NCI-H510A treated with DMSO at 0.1 percent for 48 hours (cell line): ENCODE measurements at regions not wholly inside any gene's neighbourhood (a gene's known extent, or its start where the extent isn't known, plus 50 kb on each side); places are given as distances from the start of the nearest gene placed in this dataset.
"Not testable (repeated sequence)": the region's sequence is repeated elsewhere in the genome, so short reads cannot be mapped to it uniquely, and the experiment has no call there.

Source experiments
- DNase-seq: peaks from one replicate; lab custom pipeline; 2025; lab: John Stamatoyannopoulos, UW

DNA sequence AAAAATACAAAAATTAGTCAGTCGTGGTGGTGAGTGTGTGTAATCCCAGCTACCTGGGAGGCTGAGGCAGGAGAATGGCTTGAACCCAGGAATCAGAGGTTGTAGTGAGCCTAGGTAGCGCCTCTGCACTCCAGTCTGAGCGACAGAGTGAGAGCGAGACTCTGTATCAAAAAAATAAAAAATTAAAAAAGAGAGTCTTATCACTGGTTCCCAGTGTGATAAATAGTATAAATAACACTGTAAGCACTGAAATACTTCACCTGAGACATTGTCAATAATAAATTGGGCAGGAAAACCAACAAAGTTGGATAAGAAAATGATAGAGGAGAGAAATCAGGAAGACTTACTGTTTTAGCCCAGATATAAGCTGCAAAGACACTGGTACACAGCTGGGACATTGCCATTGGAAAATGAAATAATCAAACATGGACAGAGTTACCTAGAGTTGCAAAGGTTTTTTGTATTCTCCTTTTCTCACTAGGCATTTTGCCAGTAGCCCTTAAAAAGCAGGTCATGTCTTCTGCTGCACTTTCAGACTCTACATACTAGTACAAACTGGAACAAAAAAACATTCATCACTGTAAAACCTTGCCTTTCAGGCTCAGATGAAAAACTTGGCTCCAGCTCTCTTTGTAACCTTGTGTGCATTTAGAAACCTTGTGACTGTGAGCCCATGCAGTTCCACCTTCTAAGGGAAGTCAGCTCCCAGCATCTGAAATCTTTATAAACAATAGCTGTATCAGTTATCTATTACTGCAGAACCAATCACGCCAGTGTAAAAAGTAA is 55.0 kb upstream of the PPP1R2C start:
- no peak for DNase-seq

DNA sequence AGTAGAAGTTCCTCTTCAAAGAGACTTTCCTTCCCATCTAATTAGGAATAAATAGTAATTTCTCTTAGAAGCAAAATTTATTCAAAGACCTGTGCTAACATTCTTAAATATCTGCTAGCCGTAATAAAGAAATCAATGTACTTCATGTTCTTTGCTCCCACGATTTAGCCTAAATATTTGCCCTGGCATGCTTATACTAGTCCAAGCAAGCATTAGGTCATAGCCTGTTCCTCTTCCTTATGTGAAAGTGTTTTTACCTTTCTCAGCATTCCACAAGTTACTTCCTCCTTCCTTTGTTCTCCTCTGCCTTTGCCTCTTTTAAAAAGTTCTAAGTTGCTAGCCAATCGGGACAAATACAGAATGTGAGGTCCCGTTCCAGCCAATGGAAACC is 55.6 kb upstream of the PPP1R2C start:
- not testable (repeated sequence) for DNase-seq

DNA sequence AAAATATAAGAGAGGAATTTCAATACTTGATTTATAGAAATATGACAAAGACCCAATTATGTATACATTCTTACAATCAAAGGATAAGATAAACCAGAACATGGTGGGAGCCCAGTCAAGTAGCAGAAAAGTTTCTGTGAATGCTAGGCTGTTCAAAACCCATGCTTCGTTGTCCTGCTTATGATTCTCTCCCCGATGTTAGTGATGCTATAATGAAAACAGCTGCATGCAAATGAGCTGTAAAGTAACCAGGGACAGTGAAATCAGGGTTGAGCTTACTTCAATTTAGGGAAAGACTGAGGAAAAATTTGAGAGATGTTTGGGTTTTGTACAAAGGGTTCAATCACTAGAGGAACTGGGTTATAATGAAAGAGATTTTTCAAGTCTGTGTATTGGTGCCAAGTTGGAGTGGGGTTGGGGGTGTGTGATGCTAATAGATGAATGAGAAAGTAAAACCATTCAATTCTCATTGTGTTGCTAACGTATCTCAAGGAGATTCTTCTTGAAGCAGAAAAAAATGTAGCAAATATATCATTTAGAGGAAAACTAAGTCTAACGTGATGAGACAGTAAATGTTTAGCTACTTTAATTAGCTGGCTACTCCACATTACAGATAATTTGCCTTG is 59.3 kb upstream of the PPP1R2C start:
- DNase-seq, result no peak

DNA sequence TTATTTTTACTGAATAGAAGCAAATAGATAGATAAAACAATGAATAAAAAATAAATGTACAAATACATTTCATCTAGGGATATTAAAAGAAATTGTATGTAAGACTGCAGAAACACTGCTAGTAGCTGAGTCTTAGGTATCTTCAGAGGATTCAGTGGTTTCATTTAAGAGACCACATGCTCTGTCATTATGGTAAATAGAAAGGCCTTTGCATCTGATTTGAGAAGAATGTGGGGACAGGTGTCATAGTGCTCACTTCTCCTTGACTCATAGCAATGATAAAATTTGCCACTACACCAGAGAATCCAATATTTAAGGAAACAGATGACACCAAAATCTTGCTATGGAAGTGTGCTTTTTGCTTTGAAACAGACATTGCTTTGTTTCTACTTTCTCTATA is 59.8 kb upstream of the PPP1R2C start:
- no peak for DNase-seq

DNA sequence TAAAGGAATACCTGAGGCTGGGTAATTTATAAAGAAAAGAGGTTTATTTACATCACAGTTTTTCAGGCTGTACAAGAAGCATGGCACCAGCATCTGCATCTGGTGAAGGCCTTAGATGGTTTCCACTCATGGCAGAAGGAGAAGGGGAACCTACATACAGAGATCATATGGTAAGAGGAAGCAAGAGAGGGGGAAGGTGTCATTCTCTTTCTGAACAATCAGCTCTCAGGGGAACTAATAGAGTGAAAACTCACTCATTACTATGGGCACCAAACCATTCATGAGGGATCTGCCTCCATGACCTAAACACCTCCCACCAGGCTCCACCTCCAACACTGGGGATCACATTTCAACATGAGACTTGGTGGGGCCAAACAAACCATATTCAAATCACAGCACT is 61.7 kb upstream of the PPP1R2C start:
- DNase-seq, result no peak

DNA sequence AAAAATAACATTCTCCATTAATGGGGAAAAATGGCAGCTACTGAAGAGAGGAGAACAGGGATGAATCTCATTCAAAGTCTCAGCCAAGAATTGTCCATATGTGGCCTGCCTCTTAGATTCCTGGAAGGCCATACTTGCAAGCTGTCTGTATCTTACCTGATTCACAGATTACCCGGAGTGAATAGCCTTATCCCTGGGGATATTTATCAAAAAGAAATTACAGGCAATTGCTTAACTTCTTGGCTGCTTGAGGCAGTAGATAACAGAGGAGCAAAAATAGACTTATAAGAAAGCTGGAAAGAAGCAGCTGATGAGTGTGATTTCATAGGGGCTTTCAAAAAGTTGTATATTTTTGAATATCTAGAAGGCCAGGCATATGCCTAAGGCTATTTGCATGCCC is 68.8 kb upstream of the PPP1R2C start:
- DNase-seq, result no peak

- no peak for DNase-seq
Measured at GRCh38 chrX:42855259-42855658, 77.3 kb upstream of the PPP1R2C start.

DNA sequence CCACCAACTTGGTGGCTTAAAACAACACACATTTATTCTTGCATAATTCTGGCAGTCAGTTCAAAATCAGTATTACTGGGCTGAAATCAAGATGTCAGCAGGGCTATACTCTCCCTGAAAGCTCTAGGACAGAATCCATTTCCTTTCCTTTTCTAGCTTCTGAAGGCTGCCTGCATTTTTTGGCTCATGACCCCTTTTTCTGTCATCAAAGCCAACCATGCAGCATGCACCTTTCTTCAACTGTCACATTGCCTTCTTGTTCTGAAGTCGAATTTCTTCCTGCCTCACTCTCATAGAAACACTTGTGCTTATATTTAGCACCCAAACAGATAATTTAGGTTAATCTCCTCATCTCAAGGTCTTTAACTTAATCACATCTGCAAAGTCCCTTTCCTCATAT is 79.8 kb upstream of the PPP1R2C start:
- DNase-seq, result no peak

DNA sequence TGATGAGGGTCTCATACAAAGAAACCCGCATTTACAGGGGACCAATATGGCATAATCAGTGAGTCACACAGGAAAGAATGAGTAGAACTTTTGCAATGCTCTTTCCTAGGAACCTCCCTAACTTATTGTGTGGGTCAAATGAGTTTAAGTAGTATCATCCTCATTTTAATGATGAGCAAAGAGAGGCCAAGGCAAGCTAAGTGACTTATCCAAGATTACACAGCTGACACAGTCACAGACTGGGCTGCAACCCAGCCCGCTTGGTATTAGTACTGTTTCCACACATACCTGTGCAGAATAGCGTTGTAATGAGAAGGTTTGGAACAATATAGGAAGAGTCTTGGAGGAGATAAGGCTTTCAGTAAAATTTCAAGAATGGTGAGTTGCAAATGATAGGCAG is 91.0 kb upstream of the PPP1R2C start:
- DNase-seq, result no peak

DNA sequence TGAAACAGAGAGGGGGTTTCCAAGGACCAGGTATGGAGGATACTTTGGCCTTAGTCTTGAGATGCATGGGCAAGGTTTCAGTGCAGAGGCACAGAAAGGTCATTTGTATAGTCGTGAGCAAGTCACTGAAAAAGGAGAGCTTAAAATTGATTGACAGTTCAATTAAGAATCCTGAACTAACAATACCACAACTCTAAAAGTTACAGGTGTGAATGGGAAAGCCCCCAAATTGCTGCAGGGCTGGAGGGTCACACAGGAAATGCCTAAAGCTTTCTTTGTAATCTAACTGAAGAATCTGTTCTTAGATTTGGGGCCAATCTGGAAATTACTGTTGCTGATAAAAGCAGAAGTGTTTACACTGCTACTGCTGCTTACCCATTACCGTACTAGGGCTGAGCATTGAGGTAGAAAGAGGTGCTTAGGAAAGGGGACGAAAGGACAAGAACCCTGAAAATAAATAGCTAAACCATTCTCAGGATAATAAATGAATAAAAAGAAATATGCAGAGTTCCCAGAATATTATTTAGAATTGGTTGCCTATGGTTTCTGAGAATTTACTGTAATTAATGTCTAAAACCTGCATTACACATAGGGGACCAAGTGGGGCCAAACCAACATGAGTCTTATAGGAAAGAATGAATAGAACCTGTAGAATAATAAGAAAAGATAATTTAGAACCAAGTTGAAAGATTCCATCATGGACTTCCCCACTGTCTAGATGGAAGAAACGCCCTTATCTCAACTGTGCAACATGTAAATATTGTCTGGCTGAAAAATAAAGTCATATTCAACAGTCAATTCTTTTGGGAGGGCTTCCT is 91.9 kb upstream of the PPP1R2C start:
- no peak for DNase-seq

GRCh38 chrX:42886519-42886918 is 108.6 kb upstream of the PPP1R2C start:
- DNase-seq, result no peak

- DNase-seq, result no peak
Measured at GRCh38 chrX:42900947-42901346, 123.0 kb upstream of the PPP1R2C start.

- no peak for DNase-seq
Measured at GRCh38 chrX:42902513-42902912, 124.5 kb upstream of the PPP1R2C start.

GRCh38 chrX:42920752-42921151 is 142.8 kb upstream of the PPP1R2C start:
- DNase-seq, result peak; percentile 7

DNA sequence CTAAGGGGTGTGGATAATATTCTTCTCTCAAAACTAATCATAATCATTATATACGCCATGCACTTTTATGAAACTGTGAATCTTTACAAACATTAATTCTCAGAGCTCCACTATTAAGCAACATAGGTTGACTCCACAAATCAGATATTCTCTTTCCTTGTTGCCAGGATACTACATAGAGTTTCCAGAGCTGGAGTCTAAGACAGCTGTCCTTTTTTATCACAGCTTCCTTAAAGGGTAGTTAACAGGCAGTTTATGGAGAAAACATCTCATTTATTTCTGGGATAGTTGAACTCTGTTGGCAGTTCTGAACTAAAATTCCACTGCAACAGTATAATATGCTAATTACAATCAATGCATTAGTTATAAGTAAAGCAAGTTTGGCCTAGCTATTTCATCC is 152.1 kb upstream of the PPP1R2C start:
- no peak for DNase-seq

DNA sequence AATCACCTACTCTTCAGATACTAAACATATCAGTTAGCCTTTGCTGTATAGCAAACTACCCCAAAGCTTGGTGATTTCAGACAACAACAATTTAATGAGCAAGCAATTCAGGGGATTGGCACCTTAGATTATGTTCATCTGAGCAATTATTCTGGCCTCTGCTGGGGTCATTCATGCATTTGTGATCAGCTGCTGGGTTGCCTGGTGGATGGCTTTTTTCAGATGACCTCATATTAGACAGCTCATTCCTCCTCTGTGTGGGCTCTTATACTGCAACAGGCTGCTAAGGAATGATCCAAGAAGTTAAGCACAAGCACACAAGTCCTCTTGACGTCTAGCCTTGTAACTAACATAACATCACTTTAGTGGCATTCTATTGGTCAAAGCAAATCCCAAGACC is 153.0 kb upstream of the PPP1R2C start:
- DNase-seq, result no peak

DNA sequence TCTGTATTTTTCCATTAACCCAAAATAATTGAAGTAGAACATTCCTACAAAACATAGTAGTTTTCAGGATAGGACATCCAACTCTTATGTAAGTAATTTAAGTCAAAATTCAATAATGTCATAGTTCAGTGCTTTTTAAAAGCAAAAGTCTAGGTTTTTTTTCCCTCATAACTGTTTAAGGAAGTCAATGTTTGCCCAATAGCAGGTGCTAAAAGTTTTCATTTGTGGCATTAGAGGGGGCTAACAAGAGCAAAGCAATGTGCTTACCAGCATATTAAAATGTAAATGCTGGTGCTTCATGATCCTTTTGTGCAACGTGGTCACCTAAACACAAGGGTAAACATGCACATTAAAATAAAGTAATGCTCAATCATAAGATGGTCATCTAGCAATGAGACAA is 155.2 kb upstream of the PPP1R2C start:
- no peak for DNase-seq

DNA sequence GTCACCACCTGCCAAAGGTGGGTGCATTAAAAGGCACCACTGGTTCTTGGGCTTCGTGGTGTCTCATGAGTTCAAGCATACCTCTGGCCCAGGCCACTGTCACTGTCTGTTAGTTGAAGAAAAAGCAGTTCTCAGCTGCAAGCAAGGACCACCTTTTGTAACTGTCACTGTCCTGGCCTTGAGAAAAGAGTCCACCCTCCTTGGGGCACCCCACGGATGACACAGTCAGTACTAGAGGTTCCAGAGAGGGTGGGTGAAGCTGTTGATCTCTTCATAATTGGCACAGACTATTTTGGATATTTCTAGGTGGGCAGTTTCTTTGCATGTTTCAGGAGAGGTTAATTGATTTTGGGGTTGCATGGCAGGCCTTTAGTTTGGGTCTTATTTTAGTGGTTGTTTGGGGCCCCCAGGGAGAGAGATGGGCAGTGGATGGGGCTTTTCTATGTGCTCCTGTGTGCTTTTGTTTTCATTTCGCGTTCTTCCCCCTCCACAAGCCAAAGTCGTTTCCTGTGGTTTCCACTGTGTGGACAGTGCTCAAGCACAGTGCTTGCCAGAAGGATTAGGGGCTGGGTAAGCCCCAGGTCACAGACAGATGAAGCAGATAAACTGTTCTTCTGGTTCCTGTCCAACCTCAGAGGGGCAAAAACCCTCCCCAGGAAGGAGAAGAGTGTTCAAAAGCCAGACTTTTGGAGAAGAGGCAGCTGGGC is 156.2 kb upstream of the PPP1R2C start:
- no peak for DNase-seq

- no peak for DNase-seq
Measured at GRCh38 chrX:42941671-42942070, 163.7 kb upstream of the PPP1R2C start.

GRCh38 chrX:42943051-42943974 is 165.3 kb upstream of the PPP1R2C start:
- no peak for DNase-seq

- no peak for DNase-seq
Measured at GRCh38 chrX:42944381-42944998, 166.5 kb upstream of the PPP1R2C start.
